Esophagus (tissue), 2 donors: ENCODE measurements at regions not wholly inside any gene's neighbourhood (a gene's known extent, or its start where the extent isn't known, plus 50 kb on each side); places are given as distances from the start of the nearest gene placed in this dataset.
"Not testable (repeated sequence)": the region's sequence is repeated elsewhere in the genome, so short reads cannot be mapped to it uniquely, and the experiment has no call there.

Source experiments
- H3K27ac ChIP-seq, 2 donors: one replicate each; pipeline ENCODE4 v1.5.1; 2013; ENCODE audit warnings: low read depth in 2 of 2, mild to moderate bottlenecking in 2 of 2, inconsistent platforms in 1 of 2, low read length in 1 of 2, moderate library complexity in 1 of 2
- H3K27me3 ChIP-seq, 2 donors: one replicate each; pipeline ENCODE4 v1.6.1; 2013; ENCODE audit warnings: low read length in 2 of 2, control low read depth in 1 of 2, mild to moderate bottlenecking in 1 of 2; ENCODE audit not compliant: insufficient read depth in 2 of 2, control insufficient read depth in 1 of 2
- H3K36me3 ChIP-seq, 2 donors: one replicate each; pipeline ENCODE4 v1.6.1; 2013; ENCODE audit warnings: low read length in 1 of 2; ENCODE audit not compliant: control insufficient read depth in 2 of 2, insufficient read depth in 2 of 2
- H3K4me1 ChIP-seq, 2 donors: one replicate each; pipeline ENCODE4 v1.6.1; 2013; ENCODE audit warnings: low read length in 1 of 2; ENCODE audit not compliant: control insufficient read depth in 2 of 2, insufficient read depth in 2 of 2
- H3K4me3 ChIP-seq, 2 donors: one replicate each; pipeline ENCODE4 v1.5.1; 2013; ENCODE audit warnings: low read length in 2 of 2, mild to moderate bottlenecking in 2 of 2, low read depth in 1 of 2, moderate library complexity in 1 of 2
- H3K9me3 ChIP-seq, 2 donors: one replicate each; pipeline ENCODE4 v1.6.1; 2013; ENCODE audit warnings: mild to moderate bottlenecking in 2 of 2, low read depth in 1 of 2, low read length in 1 of 2, moderate library complexity in 1 of 2; ENCODE audit not compliant: control insufficient read depth in 2 of 2, insufficient read depth in 1 of 2
- WGBS, 2 donors: extraction: QIAGEN DNeasy Blood & Tissue Kit; methylation state at CpG; one replicate each; pipeline ENCODE4 v1.1.7; 2013; 5-methylcytosine and 5-hydroxymethylcytosine counted together
- donor health status: healthy with polysubstance abuse.
- donor health status: Bipolar disorder and iron deficiency.

DNA sequence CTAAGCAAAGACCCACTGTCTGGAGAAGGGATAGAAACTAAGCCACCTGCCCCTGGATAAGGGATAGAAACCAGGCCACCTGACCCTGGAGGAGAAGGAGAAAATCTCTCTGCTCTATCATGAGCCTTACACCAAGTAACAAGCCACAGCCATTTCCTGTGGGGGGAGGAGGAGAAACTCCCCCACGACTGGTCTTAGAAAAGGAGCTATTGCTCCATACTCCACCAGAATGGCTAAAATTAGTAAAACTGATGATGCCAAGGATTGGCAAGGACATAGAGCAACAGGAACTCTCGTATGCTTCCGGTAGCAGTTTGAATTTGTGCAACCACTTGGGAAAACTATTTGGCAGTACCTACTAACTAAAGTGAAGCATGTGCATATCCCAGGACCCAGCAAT is 70.8 kb downstream of the ACTL7B start:
- H3K4me1 ChIP-seq = peaks cover 0 to 14% of the 10 kb centered on the region in 2 donors
- 59 to 65% methylated on average over 3 of the region's 3 CpGs for WGBS, 2 donors

DNA sequence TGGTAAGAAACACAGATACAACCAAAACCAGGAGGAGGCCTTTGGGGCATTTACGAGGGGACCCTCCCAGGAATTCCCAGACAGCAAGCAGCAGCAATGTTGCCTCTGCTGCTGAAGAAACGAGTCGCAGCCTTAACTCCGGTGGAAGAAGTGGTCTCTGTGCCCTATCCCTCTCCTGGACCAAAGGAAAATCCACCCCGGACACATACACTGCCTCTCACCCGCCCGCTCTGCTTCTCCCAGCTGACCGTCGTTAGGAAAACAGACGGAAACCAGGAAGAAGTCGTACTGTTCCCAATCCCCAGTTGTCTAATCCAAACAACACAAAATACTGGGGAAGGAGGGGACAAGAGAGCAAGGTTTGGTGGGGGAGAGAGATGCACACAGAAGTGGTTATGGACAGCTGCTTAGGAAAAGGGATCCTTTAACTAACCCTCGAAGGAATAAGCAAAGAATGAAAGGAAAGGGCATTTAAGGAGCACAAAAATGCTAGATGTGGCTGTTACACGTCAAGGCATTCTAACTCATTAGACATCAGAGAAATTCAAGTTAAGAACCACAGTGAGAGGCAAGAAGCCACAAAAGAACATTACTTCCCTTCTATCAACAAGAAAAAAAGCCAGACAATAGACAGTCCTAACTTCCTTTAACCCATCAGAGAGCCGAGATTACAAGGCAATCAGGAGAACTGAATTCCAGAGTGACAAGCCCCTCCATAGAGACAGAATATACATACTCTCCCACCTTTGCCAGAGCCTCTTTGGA is 71.9 kb downstream of the ACTL7B start:
- no peak overlapping the region for H3K27ac ChIP-seq
- H3K4me1 ChIP-seq = peaks cover 0 to 14% of the 10 kb centered on the region in 2 donors
- no peaks in the 10 kb centered on the region for H3K36me3 ChIP-seq
- no peaks in the 10 kb centered on the region for H3K27me3 ChIP-seq
- H3K9me3 ChIP-seq = no peaks in the 10 kb centered on the region
- H3K4me3 ChIP-seq = no peak overlapping the region
- 68% methylated on average over 14 of the region's 14 CpGs for WGBS, 2 donors

More for the DNA sequence above, 70.8 kb downstream of the ACTL7B start:
- Histone ChIP-seq H3K27ac (no peak overlapping the region), H3K27me3 (no peaks in the 10 kb centered on the region), H3K4me3 (no peak overlapping the region), H3K36me3 (no peaks in the 10 kb centered on the region), H3K9me3 (no peaks in the 10 kb centered on the region)

DNA sequence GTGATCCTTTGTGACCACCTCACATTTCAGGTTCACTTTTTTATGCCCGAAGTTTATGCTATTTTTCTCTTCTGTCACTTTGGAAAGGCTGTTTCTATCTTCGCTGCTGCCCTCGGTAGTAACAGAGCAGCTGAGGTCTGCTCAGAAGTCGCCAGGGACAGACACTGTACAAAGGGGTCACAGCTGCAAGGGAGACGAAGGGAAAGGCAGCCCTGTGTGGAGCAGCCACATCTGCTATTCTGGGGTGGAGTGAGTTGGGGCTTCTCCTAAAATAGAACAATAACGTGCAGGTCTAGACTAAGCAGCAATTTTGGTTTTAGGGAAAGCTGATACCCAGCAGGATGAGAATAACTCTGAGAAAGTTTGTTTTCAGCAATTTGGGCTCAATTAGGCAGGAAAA is 72.5 kb downstream of the ACTL7B start:
- no peak overlapping the region for H3K27ac ChIP-seq
- no peaks in the 10 kb centered on the region for H3K9me3 ChIP-seq
- 58 to 68% methylated on average over 6 of the region's 6 CpGs for WGBS, 2 donors
- no peaks in the 10 kb centered on the region for H3K36me3 ChIP-seq
- no peaks in the 10 kb centered on the region for H3K27me3 ChIP-seq
- H3K4me3 ChIP-seq = no peak overlapping the region
- peaks cover 0 to 14% of the 10 kb centered on the region in 2 donors for H3K4me1 ChIP-seq

DNA sequence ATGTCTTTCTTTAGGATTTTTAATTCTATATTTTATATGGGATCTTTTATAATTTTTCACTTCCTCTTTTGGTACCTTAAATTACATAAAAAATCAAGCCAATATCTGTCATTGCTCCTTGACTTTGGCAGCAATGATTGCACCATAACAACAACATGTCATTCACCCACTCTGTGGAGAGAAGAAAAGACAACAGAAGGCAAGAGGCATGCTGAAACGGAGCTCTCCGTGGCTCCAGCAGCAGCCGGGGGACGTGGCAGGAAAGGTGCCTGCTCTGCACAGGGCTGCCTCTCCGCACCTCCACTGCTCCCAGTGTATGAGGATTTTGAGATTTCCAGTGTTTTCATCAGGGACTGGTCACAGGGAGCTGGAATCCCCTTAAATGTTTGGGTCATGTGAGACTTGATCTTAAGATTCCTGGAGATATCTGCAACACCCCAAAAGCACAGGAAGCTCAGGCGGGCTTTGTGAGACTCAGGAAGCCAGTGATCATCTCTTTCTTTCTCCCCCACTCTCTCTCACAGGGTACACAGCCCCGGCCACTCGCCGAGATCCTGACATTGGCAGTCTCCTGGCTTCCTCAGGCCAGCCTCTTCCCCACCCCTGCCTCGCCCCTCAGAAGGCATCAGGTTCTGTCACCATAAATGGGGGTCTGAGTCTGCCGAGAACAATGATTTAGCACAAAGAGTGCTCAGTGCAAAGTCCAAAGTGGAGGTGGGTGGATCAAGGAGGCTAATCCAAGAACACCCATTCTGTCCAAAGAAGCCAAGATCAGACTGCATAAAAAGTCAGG is 74.6 kb downstream of the ACTL7B start:
- Histone ChIP-seq H3K9me3 (no peaks in the 10 kb centered on the region), H3K4me3 (no peak overlapping the region), H3K27ac (no peak overlapping the region), H3K27me3 (no peaks in the 10 kb centered on the region), H3K4me1 (peaks cover 0 to 3% of the 10 kb centered on the region in 2 donors), H3K36me3 (no peaks in the 10 kb centered on the region)
- 26 to 29% methylated on average over 11 of the region's 11 CpGs for WGBS, 2 donors

GRCh38 chr9:108779551-108780325 is 76.0 kb downstream of the ACTL7B start:
- no peaks in the 10 kb centered on the region for H3K9me3 ChIP-seq
- whole genome bisulfite sequencing, 2 donors = 83 to 92% methylated on average over 10 of the region's 10 CpGs
- no peaks in the 10 kb centered on the region for H3K36me3 ChIP-seq
- no peak overlapping the region for H3K4me3 ChIP-seq
- no peak overlapping the region for H3K27ac ChIP-seq
- peaks cover under 1 to 3% of the 10 kb centered on the region in 2 donors for H3K4me1 ChIP-seq
- no peaks in the 10 kb centered on the region for H3K27me3 ChIP-seq

DNA sequence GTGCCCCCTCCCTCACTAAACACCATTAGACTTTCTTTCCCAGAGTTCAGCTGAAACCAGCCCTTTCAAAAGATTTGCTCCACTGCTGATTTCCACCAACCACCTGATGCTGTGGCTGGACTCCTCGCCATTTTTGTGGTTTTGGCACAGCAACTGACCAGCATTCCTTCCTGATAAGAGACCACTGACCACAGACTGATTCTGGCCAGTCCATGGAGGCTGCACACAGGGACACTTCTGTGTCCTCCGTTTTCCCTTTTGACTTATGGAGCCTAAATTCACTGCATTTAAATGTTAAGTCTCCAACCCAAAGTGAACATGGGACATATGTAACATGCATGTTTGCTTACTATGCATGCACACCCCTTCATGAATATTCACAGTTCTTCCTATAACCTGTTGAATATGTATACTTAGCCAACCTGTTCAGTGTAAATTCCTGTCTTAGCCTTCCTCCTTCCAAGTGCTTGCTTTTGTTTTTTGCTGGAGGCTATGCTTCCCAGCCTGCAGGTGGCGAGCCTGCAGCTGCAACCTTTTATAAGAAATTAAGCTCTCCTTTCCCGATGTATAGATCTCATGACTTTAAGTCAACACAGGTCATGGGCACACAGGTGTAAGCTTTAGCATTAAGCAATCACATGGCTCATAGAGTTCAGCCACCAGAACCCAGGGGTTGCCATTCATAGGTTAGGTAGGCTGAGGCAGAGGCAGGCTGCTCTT is 78.7 kb downstream of the ACTL7B start:
- Histone ChIP-seq H3K9me3 (no peaks in the 10 kb centered on the region), H3K4me1 (peaks cover 4 to 7% of the 10 kb centered on the region in 2 donors), H3K36me3 (no peaks in the 10 kb centered on the region), H3K27ac (no peak overlapping the region), H3K4me3 (no peak overlapping the region), H3K27me3 (no peaks in the 10 kb centered on the region)
- WGBS, 2 donors = 60 to 64% methylated on average over 4 of the region's 4 CpGs

DNA sequence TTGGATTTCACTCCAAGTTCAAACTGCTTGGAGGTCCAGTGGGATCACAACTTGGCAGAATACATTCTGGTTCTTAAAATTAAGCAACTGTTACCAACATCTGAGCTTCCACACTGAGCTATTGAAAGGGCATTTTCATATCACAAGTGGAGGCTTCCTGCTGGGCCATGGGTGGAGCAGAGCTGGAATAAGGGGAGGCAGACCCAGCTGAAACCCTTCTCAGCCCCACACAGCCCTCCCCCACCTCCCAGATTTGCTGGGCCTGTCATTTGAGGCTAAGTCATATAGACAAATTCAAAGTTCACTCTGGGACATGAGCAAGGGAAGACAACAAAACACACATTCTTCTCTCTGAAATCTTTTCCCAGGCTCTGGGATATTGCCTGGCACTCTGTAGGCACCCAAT is 79.9 kb downstream of the ACTL7B start:
- no peak overlapping the region for H3K4me3 ChIP-seq
- H3K27ac ChIP-seq = no peak overlapping the region
- H3K27me3 ChIP-seq = no peaks in the 10 kb centered on the region
- no peaks in the 10 kb centered on the region for H3K36me3 ChIP-seq
- H3K9me3 ChIP-seq = no peaks in the 10 kb centered on the region
- peaks cover 4% of the 10 kb centered on the region in 2 donors for H3K4me1 ChIP-seq

DNA sequence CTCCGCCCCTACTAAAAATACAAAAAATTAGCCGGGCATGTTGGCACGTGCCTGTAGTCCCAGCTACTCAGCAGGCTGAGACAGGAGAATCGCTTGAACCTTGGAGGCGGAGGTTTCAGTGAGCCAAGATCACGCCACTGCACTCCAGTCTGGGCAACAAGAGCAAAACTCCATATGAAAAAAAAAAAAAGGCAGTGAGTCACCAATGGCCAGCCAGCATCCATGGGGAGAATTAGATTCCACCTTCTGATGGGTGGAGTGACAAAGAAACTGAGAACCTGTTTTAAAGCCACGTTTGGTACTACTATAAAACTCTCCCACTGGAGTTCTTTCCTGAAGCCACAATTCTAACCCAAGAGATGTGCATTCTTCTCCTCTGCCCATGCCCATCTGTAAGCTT is 81.7 kb downstream of the ACTL7B start:
- WGBS, 2 donors = 57 to 67% methylated on average over 7 of the region's 7 CpGs
- H3K27ac ChIP-seq = peak overlapping the region in 1 of 2 donors; percentile 55
- H3K27me3 ChIP-seq, H3K4me1 ChIP-seq, H3K36me3 ChIP-seq, H3K9me3 ChIP-seq, H3K4me3 ChIP-seq: not testable (repeated sequence)

GRCh38 chr9:108772301-108772894 is 83.4 kb downstream of the ACTL7B start:
- no peaks in the 10 kb centered on the region for H3K27me3 ChIP-seq
- peaks cover 0 to 3% of the 10 kb centered on the region in 2 donors for H3K9me3 ChIP-seq
- WGBS, 2 donors = 61 to 68% methylated on average over 6 of the region's 6 CpGs
- no peaks in the 10 kb centered on the region for H3K36me3 ChIP-seq
- H3K4me3 ChIP-seq = no peak overlapping the region
- peaks cover 4% of the 10 kb centered on the region in 2 donors for H3K4me1 ChIP-seq
- H3K27ac ChIP-seq = no peak overlapping the region
